ENCODE measurements at regions not wholly inside any gene's neighbourhood (a gene's known extent, or its start where the extent isn't known, plus 50 kb on each side); places are given as distances from the start of the nearest gene placed in this dataset.
"Not testable (repeated sequence)": the region's sequence is repeated elsewhere in the genome, so short reads cannot be mapped to it uniquely, and the experiment has no call there.

GRCh38 chr5:56659971-56660370 lies 155.4 kb upstream of the MAP3K1 start:
- DNase-seq (ENCODE audit: low read depth), result no peak

GRCh38 chr5:56658972-56659371 lies 156.4 kb upstream of the MAP3K1 start:
- DNase-seq (ENCODE audit: low read depth), result no peak

GRCh38 chr5:56656846-56657726 lies 158.3 kb upstream of the MAP3K1 start:
- DNase-seq (ENCODE audit: low read depth), result peak; percentile 59

- no peak for DNase-seq (ENCODE audit: low read depth)
Measured at GRCh38 chr5:56651893-56652292, 163.5 kb upstream of the MAP3K1 start.

DNA sequence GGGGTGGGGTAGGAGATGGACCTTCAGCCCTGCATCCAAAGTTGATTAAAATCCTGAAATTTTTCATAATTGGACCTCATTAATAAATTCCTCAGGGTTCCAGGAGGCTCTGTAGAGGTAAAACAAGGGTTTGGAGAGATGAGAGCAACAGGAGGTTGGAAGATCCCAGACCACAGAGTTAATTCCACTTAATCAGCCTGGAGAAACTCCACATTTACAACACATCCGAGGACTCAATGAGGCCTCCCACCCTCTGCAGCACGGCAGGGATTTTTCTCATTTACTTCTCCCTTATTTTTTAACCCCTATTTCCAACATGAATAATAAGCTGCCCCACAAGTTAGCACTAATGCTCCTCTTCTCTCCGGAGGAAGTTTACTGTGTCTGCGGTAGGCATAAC lies 165.0 kb upstream of the MAP3K1 start:
- DNase-seq (ENCODE audit: low read depth), result no peak

GRCh38 chr5:56649569-56649968 lies 165.8 kb upstream of the MAP3K1 start:
- DNase-seq (ENCODE audit: low read depth), result peak; percentile 42

DNA sequence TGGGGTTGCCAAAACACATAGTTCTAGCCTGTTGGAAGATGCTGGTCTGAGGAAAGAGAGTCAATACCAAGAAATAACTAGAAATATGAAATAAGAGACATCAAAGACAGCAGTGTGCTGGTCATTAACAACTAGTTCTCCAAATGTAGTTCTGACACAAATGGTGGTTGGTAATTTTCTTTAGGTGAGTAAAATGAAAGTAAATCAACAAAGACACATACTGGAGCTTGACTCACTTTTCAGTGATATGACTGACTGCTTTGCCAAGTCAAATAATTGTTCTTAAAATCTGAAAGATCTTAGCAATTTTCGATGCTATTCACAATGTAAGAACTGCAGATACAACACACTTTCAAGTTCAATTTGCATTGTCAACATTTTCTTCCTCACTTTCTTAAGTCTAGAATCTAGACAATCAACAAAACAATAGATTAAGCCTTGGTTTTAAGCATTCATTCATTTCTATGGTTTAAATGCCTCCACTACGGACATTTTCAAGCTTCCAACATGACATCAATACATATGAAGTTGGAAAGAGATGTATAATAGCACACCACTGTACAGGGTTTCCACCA lies 166.8 kb upstream of the MAP3K1 start:
- DNase-seq (ENCODE audit: low read depth), result no peak

DNA sequence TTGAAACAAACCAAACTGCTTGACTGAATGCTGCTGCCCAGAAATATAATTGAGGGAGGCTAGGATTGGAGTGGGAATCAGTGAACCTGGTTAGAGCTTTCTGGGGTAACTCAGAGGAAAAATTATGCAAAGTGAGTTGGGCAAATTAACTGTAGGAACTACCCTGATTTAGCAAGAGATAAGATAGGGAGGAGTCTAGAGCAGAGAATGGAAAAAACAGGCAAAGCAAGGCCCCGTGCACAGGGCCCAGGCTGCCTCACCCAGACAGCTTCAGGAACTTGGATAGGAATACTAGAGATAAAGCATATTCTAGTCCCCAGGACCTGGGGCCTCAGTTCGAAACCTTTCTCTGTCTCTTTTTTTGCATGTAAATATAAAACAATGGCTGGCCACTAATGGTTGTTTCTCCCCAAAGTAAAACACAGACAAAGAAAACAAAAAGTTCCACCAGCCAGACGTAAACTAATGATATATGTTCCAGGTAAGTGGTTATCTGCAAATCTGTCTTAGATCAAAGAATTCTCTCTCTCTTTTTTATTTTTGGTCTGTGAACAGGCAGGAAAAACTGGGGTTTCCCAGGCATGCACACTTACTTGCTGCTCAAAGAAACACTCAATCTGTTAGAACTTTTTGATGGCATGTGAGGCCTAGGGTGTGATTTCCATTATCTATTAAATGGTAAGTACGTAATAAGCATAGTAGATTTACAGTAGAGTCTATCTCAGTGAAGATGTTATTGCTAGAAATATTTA lies 168.1 kb upstream of the MAP3K1 start:
- no peak for DNase-seq (ENCODE audit: low read depth)

GRCh38 chr5:56641635-56642260 lies 173.6 kb upstream of the MAP3K1 start:
- DNase-seq (ENCODE audit: low read depth), result no peak

DNA sequence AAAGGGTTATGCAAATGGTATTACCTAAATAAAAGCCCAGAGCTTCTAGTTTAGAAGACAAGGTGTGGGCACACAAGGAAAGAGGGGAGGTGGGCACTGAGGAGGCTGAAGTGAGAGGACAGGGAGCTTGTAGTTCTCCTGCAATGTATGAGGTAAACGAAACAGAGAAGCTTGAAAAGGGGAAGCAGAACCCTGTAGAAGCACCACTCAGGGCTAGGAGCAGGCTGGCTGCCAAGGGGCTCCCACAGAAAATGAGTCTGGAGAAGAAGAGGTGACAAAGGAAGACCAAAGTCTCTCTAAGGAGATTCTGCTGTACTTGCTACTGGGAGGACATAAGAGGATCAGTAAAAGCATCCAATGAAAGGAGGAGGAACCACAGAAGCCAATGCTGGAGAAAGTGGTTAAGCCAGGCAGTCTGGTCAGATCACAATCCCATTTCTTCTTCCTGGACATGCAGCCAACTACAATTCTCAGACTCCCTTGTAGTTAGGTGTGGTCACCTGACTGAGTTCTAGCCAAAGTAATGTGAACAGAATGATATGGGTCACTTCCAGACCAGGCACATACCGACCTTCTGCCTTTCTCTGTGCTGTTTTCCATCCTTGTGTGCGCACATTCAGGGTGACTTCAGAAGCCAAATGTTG lies 174.5 kb upstream of the MAP3K1 start:
- DNase-seq (ENCODE audit: low read depth), result no peak

DNA sequence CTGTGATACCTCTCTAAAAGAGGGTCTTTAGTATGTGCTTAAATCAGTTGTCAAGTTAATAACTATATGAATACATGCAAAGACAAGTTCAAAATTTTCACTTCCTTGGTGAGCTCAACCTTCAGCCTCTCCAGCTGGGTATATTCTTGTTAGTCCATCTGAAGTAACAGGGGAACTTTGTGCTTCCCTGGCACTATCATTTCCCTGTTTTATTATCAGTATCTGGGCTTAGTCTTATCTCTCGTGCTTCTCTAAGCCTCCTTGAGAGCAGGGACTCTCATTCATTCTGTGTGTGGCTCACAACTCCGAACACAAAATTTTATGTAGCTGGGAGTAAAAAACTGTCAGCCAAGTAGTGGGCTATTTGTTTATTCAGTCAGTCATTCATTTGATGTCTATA lies 175.9 kb upstream of the MAP3K1 start:
- no peak for DNase-seq (ENCODE audit: low read depth)

DNA sequence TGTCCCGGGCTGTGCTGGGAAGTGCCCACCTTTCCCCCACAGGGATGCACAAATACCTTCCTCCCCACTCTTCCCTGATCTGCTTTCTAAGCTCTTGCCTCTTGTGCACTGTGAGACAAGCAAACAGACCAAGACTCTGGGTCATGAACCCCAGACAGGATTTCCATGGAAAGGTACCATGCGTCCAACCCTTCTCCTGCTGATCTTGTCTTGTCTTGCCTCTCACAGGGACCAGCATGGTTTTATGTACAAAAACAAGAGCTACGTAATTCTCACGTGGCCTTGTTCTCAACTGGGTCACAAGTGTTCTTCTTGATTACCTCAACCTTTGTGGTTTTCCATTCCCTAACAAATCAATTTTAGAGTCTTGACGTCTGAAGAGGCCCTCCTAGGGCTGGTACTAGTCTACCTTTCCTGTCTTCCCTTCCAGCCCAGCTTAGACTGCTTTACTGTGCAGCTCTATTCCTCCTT lies 176.5 kb upstream of the MAP3K1 start:
- no peak for DNase-seq (ENCODE audit: low read depth)

DNA sequence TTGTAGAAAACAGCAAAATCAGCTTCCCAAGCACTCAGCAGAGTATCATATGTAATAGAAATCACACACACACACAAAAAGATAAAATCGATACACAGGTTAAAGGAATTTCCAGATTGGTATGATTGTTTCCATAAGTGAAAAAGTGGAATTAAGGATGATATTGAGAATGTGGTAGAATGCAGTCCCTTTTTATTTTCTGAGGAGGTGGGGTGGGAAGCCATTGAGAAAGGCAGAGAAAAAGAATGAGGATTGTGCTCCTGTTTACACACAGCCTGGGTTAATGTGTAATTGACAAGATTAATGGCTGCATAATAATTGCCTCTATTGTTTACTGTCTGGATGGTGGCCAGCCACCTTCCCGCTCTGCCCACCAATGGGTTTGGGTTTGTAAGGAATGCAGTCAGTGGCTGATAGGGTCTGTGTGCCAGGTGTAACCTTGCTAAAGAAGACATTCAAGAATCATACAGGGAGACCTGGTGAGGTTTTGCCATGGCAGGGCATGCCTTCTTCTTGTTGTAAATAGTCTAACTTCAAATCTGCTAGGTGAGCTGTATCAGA lies 177.2 kb upstream of the MAP3K1 start:
- DNase-seq (ENCODE audit: low read depth), result no peak

DNA sequence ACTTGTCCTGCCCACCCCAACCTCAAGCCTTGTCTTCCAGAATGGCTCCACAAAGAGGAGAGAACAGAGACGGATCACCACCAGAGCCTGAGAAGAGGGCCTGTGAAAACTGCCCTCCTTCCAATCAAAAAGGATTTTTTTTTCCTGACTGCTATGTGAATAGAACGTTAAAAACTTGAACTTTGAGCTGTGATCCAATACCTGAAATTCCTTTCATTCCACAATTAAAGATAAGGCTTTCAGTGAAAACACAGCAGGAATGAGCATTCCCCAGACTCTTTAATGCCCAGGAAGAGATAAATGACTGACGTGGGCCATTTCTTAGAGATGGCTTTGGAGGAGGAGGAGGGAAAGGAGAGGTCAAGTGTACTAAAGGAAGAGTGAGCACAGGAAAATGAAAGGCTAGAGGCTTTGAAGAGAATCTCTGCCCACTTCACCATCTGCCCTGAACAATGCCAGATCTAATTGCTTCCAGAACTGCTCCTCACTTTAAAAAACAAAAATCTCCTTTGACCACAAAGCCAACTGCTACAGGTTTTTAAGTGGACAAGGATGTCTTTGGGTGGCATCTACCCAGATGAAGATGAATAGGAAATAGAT lies 177.9 kb upstream of the MAP3K1 start:
- DNase-seq (ENCODE audit: low read depth), result no peak

DNA sequence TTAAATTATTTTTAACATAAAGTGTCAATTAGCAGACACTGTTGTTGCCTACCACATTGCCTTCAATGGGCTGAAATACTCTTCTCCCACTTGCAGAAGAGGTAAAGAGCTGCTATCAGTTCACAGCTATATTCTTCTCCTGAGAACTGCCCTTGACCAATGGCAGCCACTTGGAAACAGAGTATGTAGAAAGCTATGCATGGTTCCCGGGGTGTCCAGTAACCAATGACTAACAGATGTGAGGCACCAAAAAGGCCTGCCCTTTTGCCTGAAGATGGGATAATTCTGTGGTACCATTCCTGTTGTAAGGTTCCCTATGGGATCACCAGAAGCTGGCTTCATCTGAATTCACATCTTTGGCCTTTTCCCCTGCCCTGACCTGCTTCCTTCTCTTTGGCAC lies 181.4 kb upstream of the MAP3K1 start:
- DNase-seq (ENCODE audit: low read depth), result no peak

DNA sequence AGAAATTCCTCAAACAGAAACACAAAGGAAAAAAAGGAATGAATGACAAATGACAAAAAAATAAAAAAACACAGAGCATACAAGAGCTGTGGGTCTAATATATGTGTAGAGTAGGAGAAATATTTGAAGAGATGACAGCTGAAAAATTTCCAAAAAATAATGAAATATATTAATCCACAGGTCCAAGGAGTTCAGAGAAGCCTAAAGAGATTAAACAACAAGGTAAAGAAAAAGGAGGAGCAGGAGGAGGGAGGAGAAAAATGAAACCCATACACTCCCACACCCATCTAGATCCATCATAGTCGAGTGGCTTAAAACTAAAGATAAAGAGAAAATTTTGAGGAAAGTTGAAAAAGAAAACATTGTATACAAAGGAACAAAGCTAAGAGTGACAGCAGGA lies 182.4 kb upstream of the MAP3K1 start:
- DNase-seq (ENCODE audit: low read depth), result no peak

DNA sequence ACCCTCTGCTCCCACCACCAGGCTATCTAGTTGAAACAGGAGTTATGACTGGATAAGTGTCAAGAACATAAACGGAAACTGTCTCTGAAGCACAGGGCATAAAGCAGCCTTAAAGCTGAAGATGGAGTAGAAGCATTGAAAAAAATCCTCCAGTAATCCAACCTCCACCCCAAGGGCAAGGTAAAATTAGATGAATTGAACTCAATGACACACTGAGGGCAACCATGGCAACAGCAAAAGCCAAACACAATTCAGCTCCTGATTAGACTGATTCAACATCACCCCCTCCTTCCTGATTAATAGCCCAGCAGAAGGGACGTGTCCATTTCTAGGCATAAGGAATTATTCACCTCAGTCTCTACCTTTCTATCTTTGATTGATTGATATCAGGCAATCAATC lies 183.2 kb upstream of the MAP3K1 start:
- no peak for DNase-seq (ENCODE audit: low read depth)

GRCh38 chr5:56631719-56632118 lies 183.6 kb upstream of the MAP3K1 start:
- no peak for DNase-seq (ENCODE audit: low read depth)

DNA sequence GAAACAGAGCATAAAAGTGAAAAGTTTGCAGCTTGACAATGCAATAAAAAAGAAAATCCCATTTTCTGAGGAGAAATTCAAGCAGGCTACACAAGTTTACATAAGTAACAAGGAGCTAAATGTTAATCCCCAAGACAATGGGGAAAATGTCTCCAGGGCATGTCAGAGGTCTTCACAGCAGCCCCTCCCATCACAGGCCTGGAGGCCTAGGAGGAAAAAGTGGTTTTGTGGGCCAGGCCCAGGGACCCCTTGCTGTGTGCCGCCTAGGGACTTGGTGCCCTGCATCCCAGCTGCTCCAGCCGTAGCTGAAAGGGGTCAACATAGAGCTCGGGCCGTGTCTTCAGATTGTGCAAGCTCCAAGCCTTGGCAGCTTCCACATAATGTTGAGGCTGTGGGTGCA lies 186.7 kb upstream of the MAP3K1 start:
- DNase-seq (ENCODE audit: low read depth), result not testable (repeated sequence)

GRCh38 chr5:56625541-56625940 lies 189.8 kb upstream of the MAP3K1 start:
- no peak for DNase-seq (ENCODE audit: low read depth)

DNA sequence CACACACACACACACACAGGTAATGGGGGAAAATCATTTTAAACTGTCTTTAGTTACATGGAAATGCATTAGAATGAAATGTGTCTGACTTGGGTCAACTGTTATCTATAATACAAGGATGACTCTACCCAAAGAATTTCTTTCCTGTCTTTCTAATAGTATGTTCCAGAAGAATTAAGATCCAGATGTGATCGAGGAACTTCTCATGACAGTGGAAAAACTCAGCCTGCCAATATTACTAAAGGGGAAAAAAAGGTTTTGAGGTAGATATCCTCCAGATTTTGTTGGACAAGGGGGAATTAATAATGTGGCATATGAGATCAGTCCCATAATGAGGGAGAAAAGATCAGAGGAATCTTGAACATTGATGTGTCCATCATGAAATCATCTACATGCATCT lies 190.6 kb upstream of the MAP3K1 start:
- no peak for DNase-seq (ENCODE audit: low read depth)

Data from Daoy (cell line).